DOHH2 (cell line): ENCODE measurements at regions not wholly inside any gene's neighbourhood (a gene's known extent, or its start where the extent isn't known, plus 50 kb on each side); places are given as distances from the start of the nearest gene placed in this dataset.

ENCODE experiments used
- H3F3A ChIP-seq: fragments of 200-600 bp; sonication (generic), shearing (Covaris generic); 2 replicates; pipeline ENCODE4 v1.6.0; 2016; ENCODE audit warnings: antibody characterized with exemption, mild to moderate bottlenecking; ENCODE audit not compliant: control insufficient read depth, insufficient read depth
- H3K27ac ChIP-seq: fragments of 200-600 bp; sonication (generic); 2 replicates; pipeline ENCODE4 v1.5.1; 2014; ENCODE audit warnings: low read depth, mild to moderate bottlenecking, low read length, moderate library complexity
- H3K27me3 ChIP-seq: fragments of 200-600 bp; sonication (generic); 2 replicates; pipeline ENCODE4 v1.6.1; 2014; ENCODE audit warnings: mild to moderate bottlenecking, low read length, mixed read lengths; ENCODE audit not compliant: control insufficient read depth
- H3K36me3 ChIP-seq: fragments of 200-600 bp; sonication (generic); 2 replicates; pipeline ENCODE4 v1.6.1; 2014; ENCODE audit warnings: mild to moderate bottlenecking, low read length, moderate library complexity, mixed read lengths; ENCODE audit not compliant: control insufficient read depth
- H3K4me1 ChIP-seq: fragments of 200-600 bp; sonication (generic); 2 replicates; pipeline ENCODE4 v1.6.1; 2014; ENCODE audit warnings: mild to moderate bottlenecking, low read length, mixed read lengths; ENCODE audit not compliant: control insufficient read depth
- H3K4me2 ChIP-seq: fragments of 200-600 bp; sonication (generic); 2 replicates; pipeline ENCODE4 v1.6.0; 2014; ENCODE audit warnings: mild to moderate bottlenecking, low read length, moderate library complexity
- H3K4me3 ChIP-seq: fragments of 200-600 bp; sonication (generic); 2 replicates; pipeline ENCODE4 v1.5.1; 2014; ENCODE audit warnings: mild to moderate bottlenecking, low read length, mixed read lengths
- H3K79me2 ChIP-seq: fragments of 200-600 bp; sonication (generic); 2 replicates; pipeline ENCODE4 v1.6.1; 2014; ENCODE audit warnings: mild to moderate bottlenecking, low read length, mixed read lengths; ENCODE audit not compliant: control insufficient read depth
- H3K9me2 ChIP-seq: fragments of 200-600 bp; sonication (generic); replicated peaks from 2 replicates; pipeline ENCODE4 v1.6.1; 2014; ENCODE audit warnings: mild to moderate bottlenecking, low read length, mixed read lengths; ENCODE audit not compliant: control insufficient read depth
- H3K9me3 ChIP-seq: fragments of 200-600 bp; sonication (generic); 2 replicates; pipeline ENCODE4 v1.6.1; 2014; ENCODE audit warnings: antibody characterized with exemption, low read length, mixed read lengths; ENCODE audit not compliant: control insufficient read depth, insufficient read depth
- H4K20me1 ChIP-seq: fragments of 200-600 bp; sonication (generic); 2 replicates; pipeline ENCODE4 v1.6.0; 2014; ENCODE audit warnings: low read depth, mild to moderate bottlenecking, antibody characterized with exemption, low read length, moderate library complexity; ENCODE audit not compliant: control insufficient read depth, insufficient read depth
- EZH2phosphoT487 ChIP-seq: fragments of 200-600 bp; sonication (generic); IDR thresholded peaks from 2 replicates; pipeline ENCODE4 v1.6.1; 2017; ENCODE audit warnings: borderline replicate concordance, mild to moderate bottlenecking, antibody characterized with exemption, low read length, moderate library complexity, mixed read lengths
- TF ChIP-seq, protein P1 (sequence below): fragments of 200-600 bp; sonication (generic); IDR thresholded peaks from one replicate; pipeline ENCODE4 v1.5.1; 2014; ENCODE audit warnings: antibody characterized with exemption, mild to moderate bottlenecking, low read depth, low read length; ENCODE audit not compliant: poor library complexity, severe bottlenecking

DNA sequence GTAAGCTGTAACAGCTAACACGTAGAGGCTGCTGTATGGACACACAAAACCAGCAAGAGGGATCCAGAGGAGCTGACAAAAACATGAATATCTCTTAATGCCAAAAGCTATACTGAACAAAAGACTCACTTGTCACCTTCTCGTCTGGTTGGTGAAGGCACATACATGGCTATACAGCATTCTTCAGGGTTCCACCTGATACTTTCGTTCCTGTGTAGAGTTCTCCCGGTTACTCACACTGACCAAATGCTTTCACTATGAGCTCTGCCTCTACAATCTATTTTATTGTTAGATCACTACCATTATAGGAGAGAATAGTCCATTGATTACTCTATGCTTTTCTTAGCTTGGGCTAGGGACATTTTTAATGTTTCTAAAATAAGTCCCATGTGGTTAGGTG lies 193.1 kb downstream of the HNMT start:
- Histone ChIP-seq H3K4me3 (no peak overlapping the region), H3K27ac (no peak overlapping the region), H3K27me3 (no peaks in the 10 kb centered on the region), H3K4me1 (no peaks in the 10 kb centered on the region), H3K9me3 (no peaks in the 10 kb centered on the region), H3F3A (no peaks in the 10 kb centered on the region), H3K36me3 (no peaks in the 10 kb centered on the region), H3K4me2 (no peak overlapping the region), H4K20me1 (no peaks in the 10 kb centered on the region), H3K9me2 (no peaks in the 10 kb centered on the region), H3K79me2 (no peaks in the 10 kb centered on the region)
- TF ChIP-seq EZH2phosphoT487 = no peak
- TF ChIP-seq, protein P1, sequence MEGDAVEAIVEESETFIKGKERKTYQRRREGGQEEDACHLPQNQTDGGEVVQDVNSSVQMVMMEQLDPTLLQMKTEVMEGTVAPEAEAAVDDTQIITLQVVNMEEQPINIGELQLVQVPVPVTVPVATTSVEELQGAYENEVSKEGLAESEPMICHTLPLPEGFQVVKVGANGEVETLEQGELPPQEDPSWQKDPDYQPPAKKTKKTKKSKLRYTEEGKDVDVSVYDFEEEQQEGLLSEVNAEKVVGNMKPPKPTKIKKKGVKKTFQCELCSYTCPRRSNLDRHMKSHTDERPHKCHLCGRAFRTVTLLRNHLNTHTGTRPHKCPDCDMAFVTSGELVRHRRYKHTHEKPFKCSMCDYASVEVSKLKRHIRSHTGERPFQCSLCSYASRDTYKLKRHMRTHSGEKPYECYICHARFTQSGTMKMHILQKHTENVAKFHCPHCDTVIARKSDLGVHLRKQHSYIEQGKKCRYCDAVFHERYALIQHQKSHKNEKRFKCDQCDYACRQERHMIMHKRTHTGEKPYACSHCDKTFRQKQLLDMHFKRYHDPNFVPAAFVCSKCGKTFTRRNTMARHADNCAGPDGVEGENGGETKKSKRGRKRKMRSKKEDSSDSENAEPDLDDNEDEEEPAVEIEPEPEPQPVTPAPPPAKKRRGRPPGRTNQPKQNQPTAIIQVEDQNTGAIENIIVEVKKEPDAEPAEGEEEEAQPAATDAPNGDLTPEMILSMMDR = no peak

DNA sequence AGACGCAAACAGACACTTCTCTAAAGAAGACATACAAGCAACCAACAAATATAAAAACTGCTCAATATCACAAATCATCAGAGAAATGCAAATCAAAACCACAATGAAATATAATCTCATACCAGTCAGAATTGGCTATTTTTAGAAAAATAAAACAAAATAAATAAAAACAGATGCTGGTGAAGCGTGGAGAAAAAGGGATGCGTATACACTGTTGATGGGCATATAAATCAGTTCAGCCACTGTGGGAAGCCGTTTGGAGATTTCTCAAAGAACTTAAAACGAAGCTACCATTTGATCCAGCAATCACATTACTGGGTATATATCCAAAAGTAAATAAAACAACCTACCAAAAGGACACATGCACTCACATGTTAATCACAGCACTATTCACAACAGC lies 206.2 kb downstream of the HNMT start:
- Histone ChIP-seq H3K4me2 (no peak overlapping the region), H3K27ac (no peak overlapping the region), H4K20me1 (no peaks in the 10 kb centered on the region), H3K9me3 (no peaks in the 10 kb centered on the region; the same call in 1 of the 2 replicates), H3K27me3 (no peaks in the 10 kb centered on the region), H3K4me3 (no peak overlapping the region), H3F3A (no peaks in the 10 kb centered on the region), H3K9me2 (no peaks in the 10 kb centered on the region), H3K4me1 (no peaks in the 10 kb centered on the region), H3K79me2 (no peaks in the 10 kb centered on the region), H3K36me3 (no peaks in the 10 kb centered on the region)
- TF ChIP-seq, protein P1 = no peak
- TF ChIP-seq EZH2phosphoT487 = no peak

DNA sequence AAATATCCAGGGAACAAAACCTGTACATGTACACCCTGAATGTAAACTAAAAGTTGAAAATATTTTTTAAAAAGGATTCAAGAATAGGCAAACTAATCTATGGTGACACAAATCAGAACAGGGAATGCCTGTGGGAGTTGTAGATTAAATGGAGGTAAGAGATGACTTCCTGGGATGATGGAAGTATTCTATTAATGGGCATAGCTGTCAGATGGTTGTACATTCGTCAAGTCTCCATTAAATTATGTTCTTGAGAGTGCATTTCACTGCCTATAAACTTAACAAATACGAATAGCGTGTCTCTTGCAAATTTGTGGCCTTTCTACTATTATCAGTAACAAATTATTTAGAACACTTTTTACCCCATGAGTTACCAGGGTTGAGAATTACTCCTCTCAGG lies 207.0 kb downstream of the HNMT start:
- Histone ChIP-seq H3K4me2 (no peak overlapping the region), H3K27ac (no peak overlapping the region), H3K27me3 (no peaks in the 10 kb centered on the region), H3K9me3 (no peaks in the 10 kb centered on the region), H3F3A (no peaks in the 10 kb centered on the region), H3K79me2 (no peaks in the 10 kb centered on the region), H3K4me1 (no peaks in the 10 kb centered on the region), H3K36me3 (no peaks in the 10 kb centered on the region), H4K20me1 (no peaks in the 10 kb centered on the region), H3K4me3 (no peak overlapping the region), H3K9me2 (no peaks in the 10 kb centered on the region)
- no peak for TF ChIP-seq EZH2phosphoT487
- TF ChIP-seq, protein P1 = no peak

DNA sequence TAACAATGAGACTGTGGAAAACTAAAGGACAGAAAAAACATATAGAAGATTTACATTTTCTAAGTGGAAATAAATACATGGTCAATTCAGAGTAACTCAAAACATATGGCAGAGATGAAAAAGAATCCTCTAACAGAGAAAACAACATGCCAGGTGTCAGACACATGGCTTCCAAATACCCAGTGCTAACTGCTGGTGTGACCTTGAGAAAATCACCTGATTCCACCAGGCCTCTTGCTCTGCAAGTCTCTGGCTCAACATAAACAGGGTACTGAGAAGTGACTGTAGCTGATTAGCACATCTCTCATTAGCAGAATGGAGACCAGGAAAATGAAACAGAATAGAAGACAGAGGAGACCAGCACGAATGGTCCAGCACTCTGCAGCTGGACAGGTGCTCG lies 210.8 kb downstream of the HNMT start:
- Histone ChIP-seq H3K27ac (no peak overlapping the region), H3F3A (no peaks in the 10 kb centered on the region), H3K79me2 (no peaks in the 10 kb centered on the region), H3K36me3 (no peaks in the 10 kb centered on the region), H3K4me1 (no peaks in the 10 kb centered on the region), H3K4me2 (no peak overlapping the region), H3K4me3 (no peak overlapping the region), H3K9me3 (no peaks in the 10 kb centered on the region), H3K9me2 (no peaks in the 10 kb centered on the region), H3K27me3 (no peaks in the 10 kb centered on the region), H4K20me1 (no peaks in the 10 kb centered on the region)
- no peak for TF ChIP-seq EZH2phosphoT487
- TF ChIP-seq, protein P1 = no peak
